DMS 273 treated with DMSO at 0.1 percent for 48 hours (cell line): ENCODE measurements at regions not wholly inside any gene's neighbourhood (a gene's known extent, or its start where the extent isn't known, plus 50 kb on each side); places are given as distances from the start of the nearest gene placed in this dataset.

Experiments
- DNase-seq: peaks from one replicate; lab custom pipeline; 2025; lab: John Stamatoyannopoulos, UW

GRCh38 chr11:113553915-113554314 is 78.7 kb upstream of the DRD2 start:
- DNase-seq, result no peak

- no peak for DNase-seq
These were observed 78.0 kb upstream of the DRD2 start for GRCh38 chr11:113553235-113553634.

- no peak for DNase-seq
These were observed 77.1 kb upstream of the DRD2 start for GRCh38 chr11:113552271-113552670.

- DNase-seq, result no peak
These were observed 76.4 kb upstream of the DRD2 start for GRCh38 chr11:113551645-113552044.

- no peak for DNase-seq
These were observed 74.7 kb upstream of the DRD2 start for GRCh38 chr11:113549611-113550578.

GRCh38 chr11:113549061-113549460 is 73.9 kb upstream of the DRD2 start:
- DNase-seq, result no peak

GRCh38 chr11:113547739-113548138 is 72.5 kb upstream of the DRD2 start:
- no peak for DNase-seq

GRCh38 chr11:113546757-113547507 is 71.7 kb upstream of the DRD2 start:
- DNase-seq, result no peak

- DNase-seq, result no peak
These were observed 67.2 kb upstream of the DRD2 start for GRCh38 chr11:113542420-113542819.

- DNase-seq, result no peak
These were observed 65.5 kb upstream of the DRD2 start for GRCh38 chr11:113540416-113541330.

- DNase-seq, result no peak
These were observed 63.5 kb upstream of the DRD2 start for GRCh38 chr11:113538451-113539412.

GRCh38 chr11:113534625-113535024 is 59.4 kb upstream of the DRD2 start:
- DNase-seq, result no peak

GRCh38 chr11:113533425-113533698 is 58.2 kb upstream of the DRD2 start:
- no peak for DNase-seq

GRCh38 chr11:113532697-113533424 is 57.7 kb upstream of the DRD2 start:
- DNase-seq, result peak; percentile 23

- peak; percentile 72 for DNase-seq
These were observed 56.6 kb upstream of the DRD2 start for GRCh38 chr11:113531575-113532451.

- no peak for DNase-seq
These were observed 55.9 kb upstream of the DRD2 start for GRCh38 chr11:113531083-113531482.

GRCh38 chr11:113529606-113530005 is 54.4 kb upstream of the DRD2 start:
- DNase-seq, result no peak

- no peak for DNase-seq
These were observed 53.8 kb upstream of the DRD2 start for GRCh38 chr11:113528982-113529381.

GRCh38 chr11:113526521-113526920 is 51.3 kb upstream of the DRD2 start:
- DNase-seq, result no peak
